ENCODE measurements at regions not wholly inside any gene's neighbourhood (a gene's known extent, or its start where the extent isn't known, plus 50 kb on each side); places are given as distances from the start of the nearest gene placed in this dataset.

GRCh38 chr6:22910370-22910769, 341.0 kb downstream of the HDGFL1 start:
- no peaks in the 10 kb centered on the region for H3K4me1 ChIP-seq (ENCODE audit: insufficient read depth, low read length)
- no peaks in the 10 kb centered on the region for H3K79me2 ChIP-seq (ENCODE audit: insufficient read depth, low read length)
- TF ChIP-seq, protein P1, sequence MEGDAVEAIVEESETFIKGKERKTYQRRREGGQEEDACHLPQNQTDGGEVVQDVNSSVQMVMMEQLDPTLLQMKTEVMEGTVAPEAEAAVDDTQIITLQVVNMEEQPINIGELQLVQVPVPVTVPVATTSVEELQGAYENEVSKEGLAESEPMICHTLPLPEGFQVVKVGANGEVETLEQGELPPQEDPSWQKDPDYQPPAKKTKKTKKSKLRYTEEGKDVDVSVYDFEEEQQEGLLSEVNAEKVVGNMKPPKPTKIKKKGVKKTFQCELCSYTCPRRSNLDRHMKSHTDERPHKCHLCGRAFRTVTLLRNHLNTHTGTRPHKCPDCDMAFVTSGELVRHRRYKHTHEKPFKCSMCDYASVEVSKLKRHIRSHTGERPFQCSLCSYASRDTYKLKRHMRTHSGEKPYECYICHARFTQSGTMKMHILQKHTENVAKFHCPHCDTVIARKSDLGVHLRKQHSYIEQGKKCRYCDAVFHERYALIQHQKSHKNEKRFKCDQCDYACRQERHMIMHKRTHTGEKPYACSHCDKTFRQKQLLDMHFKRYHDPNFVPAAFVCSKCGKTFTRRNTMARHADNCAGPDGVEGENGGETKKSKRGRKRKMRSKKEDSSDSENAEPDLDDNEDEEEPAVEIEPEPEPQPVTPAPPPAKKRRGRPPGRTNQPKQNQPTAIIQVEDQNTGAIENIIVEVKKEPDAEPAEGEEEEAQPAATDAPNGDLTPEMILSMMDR (IDR thresholded peaks at IDR 0.05; ENCODE audit: extremely low read depth, low read depth, low read length): no peak
- H3K9me3 ChIP-seq (ENCODE audit: low read depth, low read length): no peaks in the 10 kb centered on the region
- no peak for DNase-seq (ENCODE audit: insufficient read length, low spot score, missing footprints)
- no peaks in the 10 kb centered on the region for H3K36me3 ChIP-seq (ENCODE audit: insufficient read depth, low read length)
- H3K4me3 ChIP-seq (ENCODE audit: insufficient read depth, low read length): no peak overlapping the region
- no peak overlapping the region for H2AFZ ChIP-seq (ENCODE audit: low read length)
- H3K27me3 ChIP-seq (ENCODE audit: insufficient read depth, low read length): no peaks in the 10 kb centered on the region
- H4K20me1 ChIP-seq (ENCODE audit: insufficient read depth, low read length): no peaks in the 10 kb centered on the region
- no peak overlapping the region for H3K4me2 ChIP-seq (ENCODE audit: insufficient read depth, low read length)
- no peak overlapping the region for H3K27ac ChIP-seq (ENCODE audit: low read depth, low read length)

DNA sequence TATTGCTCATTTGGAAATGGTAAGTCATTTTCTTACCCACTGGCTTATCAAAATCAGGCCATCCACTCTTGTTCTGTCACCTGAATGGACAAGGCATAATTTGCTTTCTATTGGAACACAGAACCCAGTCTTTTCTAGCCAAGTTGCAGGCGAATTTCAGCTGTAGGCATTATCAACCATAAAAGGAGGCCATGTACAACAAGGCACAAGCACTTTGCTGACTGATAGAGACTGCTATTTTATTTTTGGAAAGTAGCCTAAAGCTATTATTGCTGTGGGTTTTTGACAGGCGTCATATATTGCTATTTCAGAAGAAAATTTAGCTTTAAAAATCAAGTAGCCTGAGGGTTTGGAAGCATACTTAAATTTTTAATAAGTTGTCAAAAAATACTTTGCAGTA, 344.2 kb downstream of the HDGFL1 start:
- H3K4me1 ChIP-seq (ENCODE audit: insufficient read depth, low read length): no peaks in the 10 kb centered on the region
- H3K9me3 ChIP-seq (ENCODE audit: low read depth, low read length): no peaks in the 10 kb centered on the region
- H3K36me3 ChIP-seq (ENCODE audit: insufficient read depth, low read length): no peaks in the 10 kb centered on the region
- TF ChIP-seq, protein P1 (IDR thresholded peaks at IDR 0.05; ENCODE audit: extremely low read depth, low read depth, low read length): no peak
- no peaks in the 10 kb centered on the region for H4K20me1 ChIP-seq (ENCODE audit: insufficient read depth, low read length)
- H2AFZ ChIP-seq (ENCODE audit: low read length): no peak overlapping the region
- no peak overlapping the region for H3K4me3 ChIP-seq (ENCODE audit: insufficient read depth, low read length)
- no peaks in the 10 kb centered on the region for H3K79me2 ChIP-seq (ENCODE audit: insufficient read depth, low read length)
- H3K27me3 ChIP-seq (ENCODE audit: insufficient read depth, low read length): no peaks in the 10 kb centered on the region
- DNase-seq (ENCODE audit: insufficient read length, low spot score, missing footprints): no peak
- no peak overlapping the region for H3K27ac ChIP-seq (ENCODE audit: low read depth, low read length)
- no peak overlapping the region for H3K4me2 ChIP-seq (ENCODE audit: insufficient read depth, low read length)

- Histone ChIP-seq H3K79me2 (ENCODE audit: insufficient read depth, low read length) (no peaks in the 10 kb centered on the region), H3K4me3 (ENCODE audit: insufficient read depth, low read length) (no peak overlapping the region), H3K27ac (ENCODE audit: low read depth, low read length) (no peak overlapping the region), H3K9me3 (ENCODE audit: low read depth, low read length) (no peaks in the 10 kb centered on the region), H3K4me2 (ENCODE audit: insufficient read depth, low read length) (no peak overlapping the region), H3K27me3 (ENCODE audit: insufficient read depth, low read length) (no peaks in the 10 kb centered on the region), H3K36me3 (ENCODE audit: insufficient read depth, low read length) (no peaks in the 10 kb centered on the region), H4K20me1 (ENCODE audit: insufficient read depth, low read length) (no peaks in the 10 kb centered on the region), H2AFZ (ENCODE audit: low read length) (peak overlapping the region; percentile 35), H3K4me1 (ENCODE audit: insufficient read depth, low read length) (no peaks in the 10 kb centered on the region)
- TF ChIP-seq, protein P1 (IDR thresholded peaks at IDR 0.05; ENCODE audit: extremely low read depth, low read depth, low read length): no peak
- no peak for DNase-seq (ENCODE audit: insufficient read length, low spot score, missing footprints)
Observed at GRCh38 chr6:22917344-22917743, 348.0 kb downstream of the HDGFL1 start.

GRCh38 chr6:22921828-22922227, 352.5 kb downstream of the HDGFL1 start:
- no peaks in the 10 kb centered on the region for H3K27me3 ChIP-seq (ENCODE audit: insufficient read depth, low read length)
- H3K79me2 ChIP-seq (ENCODE audit: insufficient read depth, low read length): no peaks in the 10 kb centered on the region
- H4K20me1 ChIP-seq (ENCODE audit: insufficient read depth, low read length): no peaks in the 10 kb centered on the region
- H3K36me3 ChIP-seq (ENCODE audit: insufficient read depth, low read length): no peaks in the 10 kb centered on the region
- DNase-seq (ENCODE audit: insufficient read length, low spot score, missing footprints): no peak
- no peak overlapping the region for H3K4me2 ChIP-seq (ENCODE audit: insufficient read depth, low read length)
- no peak overlapping the region for H3K4me3 ChIP-seq (ENCODE audit: insufficient read depth, low read length)
- no peak overlapping the region for H3K27ac ChIP-seq (ENCODE audit: low read depth, low read length)
- H2AFZ ChIP-seq (ENCODE audit: low read length): no peak overlapping the region
- H3K4me1 ChIP-seq (ENCODE audit: insufficient read depth, low read length): no peaks in the 10 kb centered on the region
- TF ChIP-seq, protein P1 (IDR thresholded peaks at IDR 0.05; ENCODE audit: extremely low read depth, low read depth, low read length): no peak
- no peaks in the 10 kb centered on the region for H3K9me3 ChIP-seq (ENCODE audit: low read depth, low read length)

Data from osteoblast (primary cell).